ENCODE measurements at regions not wholly inside any gene's neighbourhood (a gene's known extent, or its start where the extent isn't known, plus 50 kb on each side); places are given as distances from the start of the nearest gene placed in this dataset.

- peaks cover 10% of the 10 kb centered on the region for H3K4me1 ChIP-seq (ENCODE audit: control insufficient read depth, insufficient read depth, low read length)
- no peaks in the 10 kb centered on the region for H3K36me3 ChIP-seq (ENCODE audit: control insufficient read depth in 2 of 2, insufficient read depth in 2 of 2, low read length in 2 of 2)
- H3K9ac ChIP-seq (ENCODE audit: low read length in 2 of 2): no peak overlapping the region
- no peaks in the 10 kb centered on the region for H3K27me3 ChIP-seq (ENCODE audit: control insufficient read depth in 1 of 2, insufficient read depth in 2 of 2, low read length in 2 of 2)
- H3K9me3 ChIP-seq (ENCODE audit: control insufficient read depth in 2 of 2, low read length in 2 of 2): peaks cover 0 to 3% of the 10 kb centered on the region in 2 donors
- H3K27ac ChIP-seq (ENCODE audit: low read length): no peak overlapping the region
- no peak overlapping the region for H3K4me3 ChIP-seq (ENCODE audit: low read length in 2 of 2)
Measured at GRCh38 chr2:234676109-234676782, 179.4 kb upstream of the ARL4C start.

GRCh38 chr2:234674781-234675201 is 177.9 kb upstream of the ARL4C start:
- H3K9me3 ChIP-seq (ENCODE audit: control insufficient read depth in 2 of 2, low read length in 2 of 2): peaks cover 0 to 3% of the 10 kb centered on the region in 2 donors
- H3K27me3 ChIP-seq (ENCODE audit: control insufficient read depth in 1 of 2, insufficient read depth in 2 of 2, low read length in 2 of 2): no peaks in the 10 kb centered on the region
- no peak overlapping the region for H3K9ac ChIP-seq (ENCODE audit: low read length in 2 of 2)
- peaks cover 5% of the 10 kb centered on the region for H3K4me1 ChIP-seq (ENCODE audit: control insufficient read depth, insufficient read depth, low read length)
- no peaks in the 10 kb centered on the region for H3K36me3 ChIP-seq (ENCODE audit: control insufficient read depth in 2 of 2, insufficient read depth in 2 of 2, low read length in 2 of 2)
- H3K4me3 ChIP-seq (ENCODE audit: low read length in 2 of 2): no peak overlapping the region
- H3K27ac ChIP-seq (ENCODE audit: low read length): no peak overlapping the region

- Histone ChIP-seq H3K27ac (ENCODE audit: low read length) (no peak overlapping the region), H3K9me3 (ENCODE audit: control insufficient read depth in 2 of 2, low read length in 2 of 2) (peaks cover 0 to 3% of the 10 kb centered on the region in 2 donors), H3K27me3 (ENCODE audit: control insufficient read depth in 1 of 2, insufficient read depth in 2 of 2, low read length in 2 of 2) (no peaks in the 10 kb centered on the region), H3K4me1 (ENCODE audit: control insufficient read depth, insufficient read depth, low read length) (peaks cover 3% of the 10 kb centered on the region), H3K36me3 (ENCODE audit: control insufficient read depth in 2 of 2, insufficient read depth in 2 of 2, low read length in 2 of 2) (no peaks in the 10 kb centered on the region), H3K9ac (ENCODE audit: low read length in 2 of 2) (no peak overlapping the region), H3K4me3 (ENCODE audit: low read length in 2 of 2) (no peak overlapping the region)
Measured at GRCh38 chr2:234673961-234674759, 177.3 kb upstream of the ARL4C start.

- no peak overlapping the region for H3K4me3 ChIP-seq (ENCODE audit: low read length in 2 of 2)
- H3K27ac ChIP-seq (ENCODE audit: low read length): no peak overlapping the region
- no peaks in the 10 kb centered on the region for H3K36me3 ChIP-seq (ENCODE audit: control insufficient read depth in 2 of 2, insufficient read depth in 2 of 2, low read length in 2 of 2)
- H3K4me1 ChIP-seq (ENCODE audit: control insufficient read depth, insufficient read depth, low read length): no peaks in the 10 kb centered on the region
- H3K27me3 ChIP-seq (ENCODE audit: control insufficient read depth in 1 of 2, insufficient read depth in 2 of 2, low read length in 2 of 2): no peaks in the 10 kb centered on the region
- H3K9ac ChIP-seq (ENCODE audit: low read length in 2 of 2): no peak overlapping the region
- H3K9me3 ChIP-seq (ENCODE audit: control insufficient read depth in 2 of 2, low read length in 2 of 2): peaks cover 0 to 3% of the 10 kb centered on the region in 2 donors
Measured at GRCh38 chr2:234673501-234673900, 176.6 kb upstream of the ARL4C start.

GRCh38 chr2:234672498-234673150 is 175.7 kb upstream of the ARL4C start:
- H3K4me1 ChIP-seq (ENCODE audit: control insufficient read depth, insufficient read depth, low read length): no peaks in the 10 kb centered on the region
- H3K9me3 ChIP-seq (ENCODE audit: control insufficient read depth in 2 of 2, low read length in 2 of 2): peaks cover 0 to 3% of the 10 kb centered on the region in 2 donors

GRCh38 chr2:234671716-234672115 is 174.8 kb upstream of the ARL4C start:
- no peak overlapping the region for H3K27ac ChIP-seq (ENCODE audit: low read length)
- H3K4me1 ChIP-seq (ENCODE audit: control insufficient read depth, insufficient read depth, low read length): no peaks in the 10 kb centered on the region
- peaks cover 0 to 3% of the 10 kb centered on the region in 2 donors for H3K9me3 ChIP-seq (ENCODE audit: control insufficient read depth in 2 of 2, low read length in 2 of 2)
- no peaks in the 10 kb centered on the region for H3K36me3 ChIP-seq (ENCODE audit: control insufficient read depth in 2 of 2, insufficient read depth in 2 of 2, low read length in 2 of 2)
- no peak overlapping the region for H3K9ac ChIP-seq (ENCODE audit: low read length in 2 of 2)
- H3K4me3 ChIP-seq (ENCODE audit: low read length in 2 of 2): no peak overlapping the region
- H3K27me3 ChIP-seq (ENCODE audit: control insufficient read depth in 1 of 2, insufficient read depth in 2 of 2, low read length in 2 of 2): no peaks in the 10 kb centered on the region

More at GRCh38 chr2:234672498-234673150, 175.7 kb upstream of the ARL4C start:
- H3K9ac ChIP-seq (ENCODE audit: low read length in 2 of 2): no peak overlapping the region
- no peaks in the 10 kb centered on the region for H3K36me3 ChIP-seq (ENCODE audit: control insufficient read depth in 2 of 2, insufficient read depth in 2 of 2, low read length in 2 of 2)
- no peaks in the 10 kb centered on the region for H3K27me3 ChIP-seq (ENCODE audit: control insufficient read depth in 1 of 2, insufficient read depth in 2 of 2, low read length in 2 of 2)
- no peak overlapping the region for H3K27ac ChIP-seq (ENCODE audit: low read length)
- H3K4me3 ChIP-seq (ENCODE audit: low read length in 2 of 2): no peak overlapping the region

GRCh38 chr2:234671231-234671630 is 174.3 kb upstream of the ARL4C start:
- Histone ChIP-seq H3K4me1 (ENCODE audit: control insufficient read depth, insufficient read depth, low read length) (no peaks in the 10 kb centered on the region), H3K36me3 (ENCODE audit: control insufficient read depth in 2 of 2, insufficient read depth in 2 of 2, low read length in 2 of 2) (no peaks in the 10 kb centered on the region), H3K27me3 (ENCODE audit: control insufficient read depth in 1 of 2, insufficient read depth in 2 of 2, low read length in 2 of 2) (no peaks in the 10 kb centered on the region), H3K9ac (ENCODE audit: low read length in 2 of 2) (no peak overlapping the region), H3K4me3 (ENCODE audit: low read length in 2 of 2) (no peak overlapping the region), H3K27ac (ENCODE audit: low read length) (no peak overlapping the region), H3K9me3 (ENCODE audit: control insufficient read depth in 2 of 2, low read length in 2 of 2) (peaks cover 0 to 3% of the 10 kb centered on the region in 2 donors)

GRCh38 chr2:234670806-234671205 is 173.9 kb upstream of the ARL4C start:
- no peaks in the 10 kb centered on the region for H3K36me3 ChIP-seq (ENCODE audit: control insufficient read depth in 2 of 2, insufficient read depth in 2 of 2, low read length in 2 of 2)
- H3K9me3 ChIP-seq (ENCODE audit: control insufficient read depth in 2 of 2, low read length in 2 of 2): peaks cover 0 to 3% of the 10 kb centered on the region in 2 donors

GRCh38 chr2:234670052-234670451 is 173.2 kb upstream of the ARL4C start:
- Histone ChIP-seq H3K9ac (ENCODE audit: low read length in 2 of 2) (no peak overlapping the region), H3K27me3 (ENCODE audit: control insufficient read depth in 1 of 2, insufficient read depth in 2 of 2, low read length in 2 of 2) (no peaks in the 10 kb centered on the region), H3K4me3 (ENCODE audit: low read length in 2 of 2) (no peak overlapping the region), H3K27ac (ENCODE audit: low read length) (no peak overlapping the region), H3K36me3 (ENCODE audit: control insufficient read depth in 2 of 2, insufficient read depth in 2 of 2, low read length in 2 of 2) (no peaks in the 10 kb centered on the region), H3K4me1 (ENCODE audit: control insufficient read depth, insufficient read depth, low read length) (no peaks in the 10 kb centered on the region), H3K9me3 (ENCODE audit: control insufficient read depth in 2 of 2, low read length in 2 of 2) (peaks cover 0 to 3% of the 10 kb centered on the region in 2 donors)

More at GRCh38 chr2:234670806-234671205, 173.9 kb upstream of the ARL4C start:
- no peaks in the 10 kb centered on the region for H3K4me1 ChIP-seq (ENCODE audit: control insufficient read depth, insufficient read depth, low read length)
- H3K27me3 ChIP-seq (ENCODE audit: control insufficient read depth in 1 of 2, insufficient read depth in 2 of 2, low read length in 2 of 2): no peaks in the 10 kb centered on the region
- no peak overlapping the region for H3K4me3 ChIP-seq (ENCODE audit: low read length in 2 of 2)
- no peak overlapping the region for H3K9ac ChIP-seq (ENCODE audit: low read length in 2 of 2)
- H3K27ac ChIP-seq (ENCODE audit: low read length): no peak overlapping the region

GRCh38 chr2:234669621-234670020 is 172.7 kb upstream of the ARL4C start:
- Histone ChIP-seq H3K36me3 (ENCODE audit: control insufficient read depth in 2 of 2, insufficient read depth in 2 of 2, low read length in 2 of 2) (no peaks in the 10 kb centered on the region), H3K9me3 (ENCODE audit: control insufficient read depth in 2 of 2, low read length in 2 of 2) (peaks cover under 1 to 3% of the 10 kb centered on the region in 2 donors), H3K27me3 (ENCODE audit: control insufficient read depth in 1 of 2, insufficient read depth in 2 of 2, low read length in 2 of 2) (no peaks in the 10 kb centered on the region), H3K4me1 (ENCODE audit: control insufficient read depth, insufficient read depth, low read length) (no peaks in the 10 kb centered on the region), H3K9ac (ENCODE audit: low read length in 2 of 2) (no peak overlapping the region), H3K4me3 (ENCODE audit: low read length in 2 of 2) (no peak overlapping the region), H3K27ac (ENCODE audit: low read length) (no peak overlapping the region)

All from stomach smooth muscle (tissue), 2 donors.